ENCODE measurements at regions not wholly inside any gene's neighbourhood (a gene's known extent, or its start where the extent isn't known, plus 50 kb on each side); places are given as distances from the start of the nearest gene placed in this dataset.

GRCh38 chr15:70510433-70510832 lies 252.9 kb downstream of the UACA start:
- H3K36me3 ChIP-seq (ENCODE audit: low read depth, missing control alignments), result no peaks in the 10 kb centered on the region
- H3K4me1 ChIP-seq, result peaks cover under 1% of the 10 kb centered on the region
- TF ChIP-seq CTCF (IDR thresholded peaks at IDR 0.05) (no peak), POLR2A (IDR thresholded peaks at IDR 0.05) (no peak)
- H3K27ac ChIP-seq, result no peak overlapping the region
- intact Hi-C loops (cut with DNase I; ENCODE audit: low total_unique reads), result no loop called here
- WGBS, 2 donors, result 95 to 96% methylated on average over 2 of the region's 2 CpGs
- no peaks in the 10 kb centered on the region for H3K27me3 ChIP-seq
- DNase-seq, result no peak
- no peak overlapping the region for H3K4me3 ChIP-seq
- no peaks in the 10 kb centered on the region for H3K9me3 ChIP-seq

- no peak for TF ChIP-seq CTCF (IDR thresholded peaks at IDR 0.05)
- Histone ChIP-seq H3K4me3 (no peak overlapping the region), H3K4me1 (peaks cover 8% of the 10 kb centered on the region), H3K27me3 (no peaks in the 10 kb centered on the region), H3K9me3 (no peaks in the 10 kb centered on the region), H3K36me3 (ENCODE audit: low read depth, missing control alignments) (no peaks in the 10 kb centered on the region), H3K27ac (no peak overlapping the region)
- 94 to 100% methylated on average over 2 to 4 of the region's 4 CpGs for WGBS, 2 donors
- intact Hi-C loops (cut with DNase I; ENCODE audit: low total_unique reads), result no loop called here
- DNase-seq, result no peak
Observed at GRCh38 chr15:70509731-70510143, 253.6 kb downstream of the UACA start.

- DNase-seq, result no peak
- 80 to 81% methylated on average over 2 of the region's 2 CpGs for WGBS, 2 donors
Observed at GRCh38 chr15:70509282-70509662, 254.1 kb downstream of the UACA start.

GRCh38 chr15:70508561-70509281 lies 254.6 kb downstream of the UACA start:
- intact Hi-C loops (cut with DNase I; ENCODE audit: low total_unique reads), result no loop called here
- peaks cover 18% of the 10 kb centered on the region for H3K4me1 ChIP-seq
- no peak for DNase-seq
- no peak overlapping the region for H3K27ac ChIP-seq
- no peak overlapping the region for H3K4me3 ChIP-seq
- no peaks in the 10 kb centered on the region for H3K27me3 ChIP-seq
- TF ChIP-seq CTCF (IDR thresholded peaks at IDR 0.05) (no peak), POLR2A (IDR thresholded peaks at IDR 0.05) (no peak)
- WGBS, 2 donors, result 62 to 76% methylated on average over 5 of the region's 5 CpGs
- no peaks in the 10 kb centered on the region for H3K9me3 ChIP-seq
- no peaks in the 10 kb centered on the region for H3K36me3 ChIP-seq (ENCODE audit: low read depth, missing control alignments)

More at GRCh38 chr15:70509282-70509662, 254.1 kb downstream of the UACA start:
- H3K9me3 ChIP-seq, result no peaks in the 10 kb centered on the region
- H3K27me3 ChIP-seq, result no peaks in the 10 kb centered on the region
- intact Hi-C loops (cut with DNase I; ENCODE audit: low total_unique reads), result no loop called here
- H3K4me3 ChIP-seq, result no peak overlapping the region
- no peaks in the 10 kb centered on the region for H3K36me3 ChIP-seq (ENCODE audit: low read depth, missing control alignments)
- no peak overlapping the region for H3K27ac ChIP-seq
- H3K4me1 ChIP-seq, result peaks cover 13% of the 10 kb centered on the region
- TF ChIP-seq CTCF (IDR thresholded peaks at IDR 0.05) (no peak), POLR2A (IDR thresholded peaks at IDR 0.05) (no peak)

GRCh38 chr15:70507772-70508371 lies 255.5 kb downstream of the UACA start:
- no peak for DNase-seq
- Histone ChIP-seq H3K4me1 (peaks cover 23% of the 10 kb centered on the region), H3K27ac (no peak overlapping the region), H3K9me3 (no peaks in the 10 kb centered on the region), H3K27me3 (no peaks in the 10 kb centered on the region), H3K4me3 (no peak overlapping the region), H3K36me3 (ENCODE audit: low read depth, missing control alignments) (no peaks in the 10 kb centered on the region)
- no peak for TF ChIP-seq POLR2A (IDR thresholded peaks at IDR 0.05)
- no peak for TF ChIP-seq CTCF (IDR thresholded peaks at IDR 0.05)
- WGBS, 2 donors, result 89 to 92% methylated on average over 1 of the region's 1 CpG
- intact Hi-C loops (cut with DNase I; ENCODE audit: low total_unique reads), result no loop called here
